HG03139 (cell line): ENCODE measurements at regions not wholly inside any gene's neighbourhood (a gene's known extent, or its start where the extent isn't known, plus 50 kb on each side); places are given as distances from the start of the nearest gene placed in this dataset.

Experiments used
- ATAC-seq: cut with Tn5 transposase; IDR thresholded peaks from one replicate; pipeline ENCODE4 v1.9.1; 2021; ENCODE audit not compliant: unreplicated experiment

GRCh38 chr22:47788461-47788860, 1026.0 kb downstream of the TBC1D22A start:
- no peak for ATAC-seq

DNA sequence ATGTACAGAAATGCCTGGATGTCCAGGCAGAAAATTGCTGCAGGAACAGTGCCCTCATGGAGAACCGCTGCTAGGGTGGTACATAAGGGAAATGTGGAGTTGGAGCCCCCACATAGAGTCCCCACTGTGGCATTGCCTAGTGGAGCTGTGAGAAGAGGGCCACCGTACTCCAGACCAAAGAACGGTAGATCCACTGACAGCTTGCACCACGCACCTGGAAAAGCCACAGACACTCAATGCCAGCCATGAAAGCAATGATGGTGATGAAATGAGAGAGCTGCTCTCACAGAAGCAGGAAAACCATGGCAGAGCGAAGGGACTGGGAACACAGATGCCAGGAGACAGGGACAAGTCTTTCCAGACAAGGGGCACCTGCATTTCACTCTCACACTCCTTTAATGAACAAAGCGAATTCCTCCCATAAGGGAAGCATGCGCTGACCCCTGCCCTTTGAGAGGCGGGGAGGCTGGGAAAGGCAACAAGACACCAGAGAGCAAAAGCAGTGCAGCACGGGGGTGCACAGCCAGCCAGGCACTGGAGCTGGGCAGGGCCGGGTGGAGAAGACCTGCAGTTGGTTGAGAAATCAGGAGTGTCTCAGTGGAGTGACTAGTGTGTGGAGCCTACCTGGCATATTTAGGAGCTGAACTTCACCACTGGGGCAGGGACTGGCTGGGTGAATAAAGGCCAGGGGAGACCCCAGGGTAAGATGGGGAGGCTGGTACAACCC, 1025.2 kb downstream of the TBC1D22A start:
- no peak for ATAC-seq

DNA sequence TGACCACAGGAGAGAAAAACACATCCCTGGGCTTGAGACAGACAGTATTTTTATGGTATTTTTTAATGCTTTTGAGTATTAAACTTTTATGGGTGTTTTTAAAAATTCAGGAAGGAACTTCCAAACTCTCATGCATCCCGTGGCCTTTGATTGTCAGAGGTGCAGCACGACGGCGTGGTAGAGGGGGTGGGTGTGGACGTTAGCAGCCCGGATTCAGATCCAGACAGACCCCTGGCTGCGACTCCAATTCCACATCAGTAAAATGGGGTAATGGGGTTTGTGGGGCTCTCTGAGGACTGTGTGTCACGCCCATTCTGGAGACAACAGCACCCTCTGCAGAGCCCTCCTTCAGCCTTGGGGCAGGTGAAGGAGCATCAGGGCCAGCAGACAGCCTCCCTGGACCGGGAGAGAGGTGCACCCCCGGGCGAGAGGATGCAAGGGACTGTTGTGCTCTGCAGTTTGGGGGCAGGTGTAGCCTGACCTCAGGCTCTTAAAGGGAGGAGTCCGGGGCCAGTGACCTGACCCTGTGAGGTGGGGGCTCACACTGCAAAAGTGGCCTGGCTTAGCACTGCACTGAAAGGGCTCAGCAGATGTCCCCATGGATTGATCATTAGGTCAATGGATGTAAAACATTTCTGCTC, 1024.3 kb downstream of the TBC1D22A start:
- no peak for ATAC-seq

GRCh38 chr22:47784991-47785390, 1022.5 kb downstream of the TBC1D22A start:
- ATAC-seq = no peak

DNA sequence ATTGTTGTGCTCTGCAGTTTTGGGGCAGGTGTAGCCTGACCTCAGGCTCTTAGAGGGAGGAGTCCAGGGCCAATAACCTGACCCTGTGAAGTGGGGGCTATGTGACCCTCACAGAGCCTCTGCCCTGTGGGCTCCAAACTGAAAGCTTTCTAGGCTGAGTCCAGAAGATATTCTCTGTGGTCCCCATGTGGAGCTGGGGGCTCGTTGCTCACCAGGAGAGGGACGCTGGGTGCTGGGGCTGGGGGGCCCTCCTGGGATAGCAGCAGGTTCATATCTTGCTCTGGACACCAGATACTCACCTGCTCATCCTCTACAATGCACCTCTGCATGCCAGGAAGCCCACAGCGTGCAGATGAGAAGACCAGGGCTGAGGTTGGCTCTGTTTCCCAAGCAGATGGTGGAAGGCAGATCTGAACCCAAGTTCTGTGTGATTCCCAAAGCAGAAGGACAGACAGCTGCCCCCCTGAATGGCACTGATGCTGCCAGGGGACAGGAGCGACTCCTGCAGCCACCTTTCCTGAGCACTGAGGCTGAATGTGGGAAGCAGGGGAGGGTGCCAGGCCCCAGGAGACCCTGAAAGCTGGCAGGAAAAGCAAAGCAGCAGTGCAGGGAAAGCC, 1022.0 kb downstream of the TBC1D22A start:
- ATAC-seq = no peak

GRCh38 chr22:47783433-47784366, 1021.2 kb downstream of the TBC1D22A start:
- no peak for ATAC-seq

DNA sequence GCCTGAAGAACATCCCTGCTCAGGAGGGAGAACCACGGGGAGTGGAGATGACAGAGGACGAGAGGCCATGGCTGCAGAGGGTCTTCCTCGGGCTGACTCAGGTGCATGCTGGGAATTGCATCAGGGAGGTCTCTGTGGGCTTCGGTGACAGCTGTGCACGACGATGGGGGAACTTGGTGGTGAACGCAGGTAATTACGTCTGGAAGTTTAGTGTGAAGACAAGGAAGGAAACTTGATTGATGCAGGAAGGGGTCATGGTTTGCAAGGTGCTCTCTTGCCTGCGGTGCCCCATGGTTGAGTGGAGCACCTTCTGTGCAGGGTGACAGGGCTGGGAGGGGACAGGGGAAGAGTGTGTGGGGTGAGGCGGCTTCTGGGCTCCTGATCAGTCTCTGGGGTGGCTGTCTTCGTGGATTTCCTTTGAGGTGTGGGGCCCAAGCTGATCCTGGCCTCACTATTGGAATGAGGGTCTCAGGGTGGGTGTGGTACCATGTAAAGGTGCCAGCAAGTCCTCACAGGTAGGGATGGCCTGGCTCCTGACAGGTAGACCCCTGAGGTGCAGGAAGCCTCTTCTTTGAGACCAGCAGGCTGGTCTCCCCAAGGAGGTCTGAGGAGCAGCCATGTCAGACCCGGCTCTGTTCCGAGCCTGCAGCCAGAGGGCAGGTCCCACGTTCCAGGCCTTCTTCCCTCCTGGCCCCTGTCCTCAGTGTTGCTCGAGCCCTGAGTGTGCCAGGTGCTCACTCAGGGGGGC, 1020.1 kb downstream of the TBC1D22A start:
- ATAC-seq = no peak

DNA sequence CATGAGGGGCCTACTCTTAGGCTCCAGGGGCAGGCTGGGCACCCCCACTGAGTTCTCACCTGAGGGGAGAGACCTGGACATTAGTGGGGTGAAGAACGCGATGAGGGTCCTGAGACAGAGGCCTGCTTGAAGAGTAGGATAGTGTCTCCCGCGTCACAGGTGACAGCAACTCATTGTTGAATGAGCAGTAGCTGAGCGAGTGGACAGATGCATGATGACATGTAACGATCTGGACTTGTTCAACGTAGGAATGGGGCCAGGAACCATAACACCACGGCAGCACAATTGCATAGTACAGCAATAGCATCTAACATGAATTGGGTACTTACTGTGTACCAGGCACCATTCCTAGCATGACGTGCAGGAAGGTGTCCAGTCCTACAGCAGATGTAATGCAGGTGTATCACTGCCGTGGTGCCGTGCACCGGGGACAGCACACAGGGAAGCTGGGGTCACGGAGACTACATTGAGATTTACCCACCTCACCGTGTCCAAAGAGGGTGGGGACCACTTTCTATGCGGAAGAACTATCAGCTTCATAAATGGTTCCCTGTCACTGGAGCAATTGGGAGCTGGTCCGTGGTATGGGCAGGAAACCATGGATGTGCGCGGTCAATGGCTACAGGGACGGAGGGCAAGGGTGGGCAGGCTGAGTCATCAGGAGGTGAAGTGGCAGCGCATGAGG, 1019.1 kb downstream of the TBC1D22A start:
- no peak for ATAC-seq

- no peak for ATAC-seq
These were observed 1018.6 kb downstream of the TBC1D22A start for GRCh38 chr22:47781024-47781423.

- ATAC-seq = no peak
These were observed 1017.9 kb downstream of the TBC1D22A start for GRCh38 chr22:47780281-47780875.

DNA sequence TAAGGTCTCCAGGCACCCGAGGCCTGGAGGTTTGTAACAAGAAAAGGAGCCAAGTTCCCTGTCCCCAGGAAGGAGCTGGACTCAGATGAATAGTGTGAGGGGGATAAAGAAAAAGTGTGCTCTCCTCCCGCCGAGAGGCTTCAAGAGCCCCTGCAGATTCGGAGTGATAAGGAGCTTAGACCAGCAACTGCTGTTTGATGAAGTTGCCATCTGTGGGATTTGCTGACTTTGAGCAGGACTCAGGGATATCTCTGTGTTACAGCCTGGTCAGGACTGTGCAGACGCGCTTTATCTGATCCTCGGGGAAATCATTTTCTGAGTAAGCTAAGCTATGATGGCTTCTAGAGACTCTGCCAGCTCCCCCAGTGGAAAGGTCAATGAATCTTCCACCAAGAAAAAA, 1017.0 kb downstream of the TBC1D22A start:
- ATAC-seq = no peak

GRCh38 chr22:47778160-47778658, 1015.8 kb downstream of the TBC1D22A start:
- no peak for ATAC-seq

DNA sequence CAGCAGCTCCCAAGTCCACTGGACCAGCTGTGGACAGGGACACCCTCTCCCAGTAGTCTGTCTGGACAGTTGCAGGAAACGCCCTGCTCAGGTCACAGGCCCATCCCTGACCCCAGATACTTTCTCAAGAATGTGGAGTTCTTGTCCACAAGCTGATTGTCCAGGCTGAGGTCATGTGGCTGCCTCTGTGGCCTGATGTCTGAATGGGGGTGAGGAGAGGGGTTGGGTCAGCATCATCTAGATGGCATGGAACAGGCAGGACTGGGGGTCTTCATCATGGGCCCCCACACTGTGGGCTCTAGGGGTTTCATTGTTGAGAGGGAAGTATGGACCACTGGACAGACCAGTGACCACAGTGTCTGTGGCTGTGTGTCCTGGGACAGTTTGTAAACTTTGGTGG, 1015.0 kb downstream of the TBC1D22A start:
- no peak for ATAC-seq

DNA sequence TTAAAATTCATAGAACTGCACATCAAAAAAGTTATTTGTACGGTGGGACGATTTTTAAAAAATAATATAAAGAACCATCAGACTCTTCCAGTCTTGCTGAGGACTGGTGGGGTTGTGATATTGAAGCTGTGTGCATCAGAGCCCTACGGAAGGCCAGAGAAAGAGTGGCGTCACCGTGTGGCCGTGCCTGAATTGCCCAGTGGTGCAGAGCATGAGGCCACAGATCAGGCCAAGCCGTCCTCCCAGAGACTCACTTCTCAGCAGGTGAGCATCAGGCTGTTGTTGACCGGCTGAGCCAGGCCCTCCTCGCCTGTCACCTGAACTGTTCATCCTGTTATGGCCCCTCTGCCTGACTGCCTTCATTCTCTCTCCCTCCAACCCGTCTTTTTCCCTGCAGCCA, 1013.9 kb downstream of the TBC1D22A start:
- ATAC-seq = no peak

- ATAC-seq = no peak
These were observed 1013.2 kb downstream of the TBC1D22A start for GRCh38 chr22:47775686-47776085.

DNA sequence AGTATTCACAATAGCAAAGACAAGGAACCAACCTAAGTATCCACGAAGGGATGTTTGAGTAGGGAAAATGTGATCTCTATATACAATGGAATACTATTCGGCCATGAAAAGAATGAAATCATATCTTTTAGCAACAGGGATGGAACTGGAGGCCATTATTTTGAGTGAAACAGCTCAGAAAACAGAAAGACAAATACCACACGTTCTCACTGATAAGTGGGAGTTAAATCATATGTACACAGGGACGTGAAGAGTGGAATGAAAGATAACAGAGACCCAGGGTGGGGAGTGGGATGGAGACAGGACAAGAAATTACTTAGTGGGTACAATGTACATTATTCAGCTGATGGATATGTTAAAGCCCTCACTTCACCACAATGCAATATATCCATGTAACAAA, 1012.7 kb downstream of the TBC1D22A start:
- ATAC-seq = no peak

DNA sequence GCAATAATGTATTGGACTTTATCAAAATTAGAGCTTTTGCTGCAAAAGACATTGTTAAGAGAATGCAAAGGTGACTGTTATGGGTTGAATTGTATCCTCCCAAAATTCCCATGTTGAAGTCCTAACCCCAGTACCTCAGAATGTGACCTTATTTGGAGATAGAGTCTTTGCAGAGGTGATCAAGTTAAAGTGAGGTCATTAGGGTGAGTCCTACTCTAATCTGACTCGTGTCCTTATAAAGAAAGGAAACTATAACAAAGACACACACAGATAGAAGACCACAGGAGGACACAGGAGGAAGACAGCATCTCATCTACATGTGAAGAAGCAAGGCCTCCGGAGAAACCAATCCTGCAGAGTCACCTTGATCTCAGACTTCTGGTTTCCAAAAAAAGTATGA, 1011.2 kb downstream of the TBC1D22A start:
- no peak for ATAC-seq

DNA sequence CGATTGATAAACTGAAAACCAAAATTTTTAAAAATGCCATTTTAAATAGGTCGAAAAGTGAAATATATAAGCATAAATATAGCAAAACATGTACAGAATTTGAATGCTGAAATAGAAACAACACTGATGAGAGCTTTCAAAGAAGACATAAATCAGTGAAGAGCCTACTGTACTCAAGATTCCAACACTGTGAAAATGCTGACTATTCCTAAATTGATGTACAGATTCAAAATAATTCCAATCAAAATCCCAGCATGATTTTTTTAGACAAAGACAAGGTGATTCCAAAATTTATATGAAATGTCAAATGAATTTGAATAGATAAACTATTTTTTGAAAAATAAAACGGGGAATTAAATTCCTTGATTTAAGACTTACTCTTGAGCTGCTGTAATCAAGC, 1010.4 kb downstream of the TBC1D22A start:
- ATAC-seq = no peak

GRCh38 chr22:47769652-47770051, 1007.2 kb downstream of the TBC1D22A start:
- ATAC-seq = no peak
